Ramos (cell line): ENCODE measurements at regions not wholly inside any gene's neighbourhood (a gene's known extent, or its start where the extent isn't known, plus 50 kb on each side); places are given as distances from the start of the nearest gene placed in this dataset.

Source experiments
- in situ Hi-C: fragments of 300-500 bp; cut with MboI; formaldehyde crosslinking; loops from one replicate; pipeline ENCODE4 v1.14.3; 2022; ENCODE audit warnings: low sequenced_read_pairs; ENCODE audit not compliant: unreplicated experiment

DNA sequence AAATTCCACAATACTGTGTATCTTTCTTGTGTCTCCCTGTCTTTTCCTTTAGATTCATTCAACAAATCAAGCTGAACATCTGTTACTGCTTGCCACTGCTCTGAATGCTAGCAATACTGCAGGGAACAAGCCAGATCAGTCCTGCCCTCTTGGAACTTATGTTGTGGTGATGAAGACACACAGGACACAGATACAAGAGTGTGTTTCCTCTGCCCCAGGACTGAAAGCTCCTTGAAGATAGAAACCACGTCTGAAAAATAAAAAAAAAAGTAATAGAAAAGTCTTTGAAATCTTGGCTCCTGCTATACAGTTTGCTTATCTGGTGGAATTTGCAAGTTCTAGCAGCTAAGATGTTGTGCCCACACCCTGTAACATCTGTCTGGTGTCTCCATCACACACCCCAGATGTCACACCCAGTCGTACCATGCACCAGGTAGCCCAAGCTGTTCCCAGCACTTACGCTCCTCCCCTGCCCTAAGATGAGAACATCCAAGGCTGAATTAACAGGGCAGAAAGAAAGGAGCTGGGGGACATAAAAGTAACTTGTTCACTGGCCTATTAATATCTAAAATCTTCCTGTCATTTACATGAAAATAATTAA lies 80.2 kb upstream of the GALNT2 start:
- in situ Hi-C loops, result no loop called here

- in situ Hi-C loops, result no loop called here
Measured at GRCh38 chr1:229987953-229988352, 79.1 kb upstream of the GALNT2 start.

DNA sequence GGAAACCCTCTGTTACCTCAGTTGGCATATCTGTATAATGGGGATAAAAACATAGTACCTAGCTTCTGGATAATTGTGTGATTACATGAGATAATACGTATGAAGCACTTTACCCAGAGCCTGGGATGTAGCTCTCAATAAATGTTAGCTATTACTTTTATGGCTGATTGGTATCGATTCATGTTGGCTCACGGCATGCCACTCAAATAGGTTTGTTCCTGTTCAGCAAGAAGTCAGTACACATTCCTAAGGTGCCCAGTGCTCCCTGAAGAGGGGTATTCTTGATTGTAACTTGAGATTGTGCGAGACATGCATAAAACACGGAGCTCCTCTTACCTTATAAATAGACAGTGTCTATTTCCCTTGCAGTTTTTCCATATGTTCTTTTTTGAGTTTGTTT lies 78.5 kb upstream of the GALNT2 start:
- in situ Hi-C loops, result no loop called here

DNA sequence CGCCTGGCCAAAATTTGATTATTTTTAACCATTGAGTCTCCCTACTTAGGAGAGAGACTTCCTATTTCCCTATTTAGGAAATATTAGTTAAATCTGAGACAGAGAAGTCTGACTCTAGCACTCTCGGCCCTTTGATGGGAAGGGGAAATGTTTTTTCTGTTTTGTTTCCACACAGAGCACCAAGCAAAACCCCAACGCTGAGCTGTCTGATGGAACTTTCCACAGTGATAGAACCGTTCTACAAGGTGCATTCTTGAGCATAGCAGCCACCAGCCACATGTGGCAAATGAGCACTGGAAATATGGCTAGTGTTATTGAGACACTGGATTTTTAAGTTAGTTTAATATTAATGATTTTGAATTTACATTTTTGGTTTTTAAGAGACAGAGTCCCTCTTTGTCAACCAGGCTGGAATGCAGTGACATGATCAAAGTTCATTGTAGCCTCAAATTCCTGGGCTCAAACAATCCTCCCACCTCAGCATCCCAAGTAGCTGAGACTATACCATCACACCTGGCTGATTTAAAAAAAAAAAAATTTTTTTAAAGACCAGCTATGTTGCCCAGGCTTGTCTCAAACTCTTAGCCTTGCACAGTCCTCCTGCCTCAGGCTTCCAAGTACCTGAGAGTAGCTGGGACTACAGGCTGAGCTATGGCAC lies 77.3 kb upstream of the GALNT2 start:
- in situ Hi-C loops, result no loop called here

- in situ Hi-C loops, result no loop called here
Measured at GRCh38 chr1:229990326-229990725, 76.7 kb upstream of the GALNT2 start.

GRCh38 chr1:229991104-229991513 lies 75.9 kb upstream of the GALNT2 start:
- in situ Hi-C loops, result no loop called here

- in situ Hi-C loops, result no loop called here
Measured at GRCh38 chr1:229991724-229992333, 75.2 kb upstream of the GALNT2 start.

DNA sequence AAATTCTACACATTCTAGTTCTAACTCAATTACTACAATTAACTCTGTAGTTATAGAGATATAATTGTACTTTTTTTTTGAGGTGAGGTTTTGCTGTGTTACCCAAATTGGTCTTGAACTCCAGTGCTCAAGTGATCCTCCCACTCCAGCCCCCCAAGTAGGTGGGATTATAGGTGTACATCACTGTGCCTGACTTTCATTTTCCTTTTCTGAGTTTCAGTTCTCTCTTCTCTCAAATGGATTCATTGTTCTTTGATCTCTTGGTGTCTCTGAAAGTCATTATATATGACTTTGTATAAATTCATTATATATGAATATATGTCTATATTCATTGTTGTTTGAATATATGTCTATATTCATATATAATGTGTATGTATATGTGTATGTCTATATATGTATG lies 74.0 kb upstream of the GALNT2 start:
- in situ Hi-C loops, result no loop called here

- in situ Hi-C loops, result no loop called here
Measured at GRCh38 chr1:229993894-229994293, 73.1 kb upstream of the GALNT2 start.

DNA sequence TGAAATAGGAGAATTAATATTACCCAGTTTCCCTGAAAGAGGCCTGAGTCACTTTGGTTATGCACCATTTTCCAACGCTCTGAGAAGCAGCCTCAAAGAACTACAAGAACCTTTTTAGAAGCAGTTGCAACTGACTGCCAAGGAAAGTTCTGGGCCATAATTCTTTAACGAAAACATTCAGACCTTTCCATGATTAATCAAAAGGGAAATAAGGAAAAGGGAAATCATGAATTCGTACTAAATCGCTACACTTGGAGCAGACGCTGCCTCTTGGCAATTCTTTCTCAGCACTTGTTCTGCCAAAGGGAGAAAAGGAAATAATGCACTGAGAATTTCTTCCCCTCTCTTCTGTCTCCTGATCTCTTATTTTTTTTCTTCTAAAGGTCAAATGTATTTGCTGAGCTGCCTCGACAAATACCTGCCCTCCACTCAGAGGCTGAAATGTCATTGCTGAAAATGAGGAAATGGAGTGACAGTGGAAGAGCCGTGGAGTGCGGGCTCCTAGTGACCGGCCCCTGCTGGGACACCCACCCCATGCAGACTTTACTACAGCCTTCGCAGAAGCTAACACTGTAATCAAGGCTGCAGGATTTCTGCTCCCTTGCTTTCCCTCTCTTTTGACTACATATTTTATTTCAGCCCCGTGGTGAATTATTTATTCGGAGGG lies 67.9 kb upstream of the GALNT2 start:
- in situ Hi-C loops, result no loop called here

- in situ Hi-C loops, result no loop called here
Measured at GRCh38 chr1:230000493-230001184, 66.4 kb upstream of the GALNT2 start.

GRCh38 chr1:230002164-230002803 lies 64.8 kb upstream of the GALNT2 start:
- in situ Hi-C loops, result no loop called here

GRCh38 chr1:230003409-230003808 lies 63.6 kb upstream of the GALNT2 start:
- in situ Hi-C loops, result no loop called here

- in situ Hi-C loops, result no loop called here
Measured at GRCh38 chr1:230005040-230005439, 62.0 kb upstream of the GALNT2 start.

- in situ Hi-C loops, result no loop called here
Measured at GRCh38 chr1:230008721-230009120, 58.3 kb upstream of the GALNT2 start.

DNA sequence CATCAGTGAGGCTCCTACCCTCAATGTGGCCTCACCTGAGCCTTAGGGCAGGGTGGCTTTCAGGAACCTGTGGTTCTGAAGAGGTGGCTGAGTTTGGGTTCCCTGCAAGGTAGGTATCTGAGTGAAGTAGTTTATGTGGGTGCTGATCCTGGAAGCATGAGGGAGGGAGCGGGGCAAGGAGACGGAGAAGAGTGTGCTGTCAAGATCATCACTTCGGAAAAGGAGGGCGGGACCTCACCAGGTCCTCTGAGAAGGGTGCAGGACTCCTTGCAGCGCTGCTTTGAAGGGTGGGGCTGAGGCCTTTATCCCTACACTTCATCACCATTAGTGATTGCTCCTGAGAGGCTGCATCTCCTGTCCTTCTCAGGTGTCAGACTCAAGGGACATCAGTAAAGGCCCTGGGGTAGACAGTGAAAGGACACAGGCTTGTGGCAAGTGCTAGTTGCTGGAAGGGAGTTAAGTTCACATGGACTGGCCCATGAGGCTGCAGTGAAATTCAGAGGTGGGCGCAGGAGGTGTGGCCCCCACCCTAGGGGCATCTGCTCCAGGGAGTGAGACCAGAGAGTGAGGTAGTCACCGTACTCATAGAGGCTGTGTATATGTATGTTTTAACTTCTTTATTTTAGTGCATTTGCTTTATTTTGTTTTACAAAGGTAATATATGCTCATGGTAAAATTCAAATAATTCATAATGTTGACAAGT lies 57.3 kb upstream of the GALNT2 start:
- in situ Hi-C loops, result no loop called here

- in situ Hi-C loops, result no loop called here
Measured at GRCh38 chr1:230010603-230011332, 56.3 kb upstream of the GALNT2 start.

DNA sequence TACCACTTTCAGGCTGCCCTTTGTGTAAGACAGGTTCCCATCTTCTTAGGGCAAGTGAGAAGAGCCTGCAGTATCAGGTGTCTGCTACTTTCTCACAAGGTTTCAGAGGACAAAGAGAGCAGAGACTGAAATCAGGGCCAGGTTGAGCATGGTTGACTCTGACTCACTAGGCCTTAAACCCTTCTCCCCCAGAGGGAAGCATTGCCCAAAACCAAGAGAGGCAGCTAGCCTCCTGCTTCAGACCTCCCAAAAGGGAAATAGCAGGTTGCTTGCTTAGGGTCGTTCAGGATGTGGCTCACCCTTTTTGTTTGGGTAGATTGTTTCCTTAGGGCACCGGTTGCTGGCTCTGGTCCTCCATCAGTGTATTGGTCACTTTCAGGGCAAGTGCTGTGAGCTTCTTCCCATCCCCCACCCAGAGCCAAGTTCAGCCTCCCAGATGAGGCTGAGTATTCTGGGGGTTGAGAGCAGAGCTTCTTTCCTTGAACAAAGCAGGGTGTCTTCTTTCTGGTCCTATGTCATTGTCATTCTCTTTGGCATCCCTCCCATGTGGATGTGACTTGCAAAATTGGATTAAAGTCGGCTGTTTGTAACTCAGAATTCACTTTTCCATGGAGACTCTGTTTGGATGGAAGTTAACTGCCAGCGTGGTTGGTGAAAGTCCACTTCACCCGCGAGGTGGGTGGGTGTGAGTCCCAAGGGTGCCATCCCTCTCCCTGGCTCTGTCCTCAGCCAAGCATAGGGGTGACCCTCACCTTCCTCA lies 55.5 kb upstream of the GALNT2 start:
- in situ Hi-C loops, result no loop called here

DNA sequence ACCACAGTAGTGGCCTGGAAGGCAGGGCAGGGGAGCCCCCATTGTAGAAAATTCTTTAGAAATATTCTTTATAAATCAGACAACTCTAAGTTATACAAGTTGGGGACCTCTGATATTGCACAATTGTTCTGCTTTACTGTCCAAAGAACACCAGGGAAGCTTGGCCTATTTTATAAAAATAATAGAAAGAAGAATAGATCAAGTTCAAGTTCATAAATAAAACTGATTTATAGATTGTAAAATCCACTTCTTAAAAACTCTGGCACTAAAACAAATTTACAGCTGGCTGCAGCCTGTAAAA lies 55.0 kb upstream of the GALNT2 start:
- in situ Hi-C loops, result no loop called here
